Panc1 (cell line): ENCODE measurements at regions not wholly inside any gene's neighbourhood (a gene's known extent, or its start where the extent isn't known, plus 50 kb on each side); places are given as distances from the start of the nearest gene placed in this dataset.

ENCODE experiments used
- CTCF ChIP-seq: fragments of 450-650 bp; IDR thresholded peaks from 2 replicates; pipeline ENCODE4 v1.5.1; 2017; ENCODE audit warnings: mild to moderate bottlenecking
- REST ChIP-seq, 2 experiments: IDR thresholded peaks; 2 replicates each; pipeline ENCODE4 v1.6.1; 2011 to 2012; ENCODE audit warnings: low read depth in 2 of 2, control low read depth in 1 of 2, low read length in 1 of 2, mild to moderate bottlenecking in 1 of 2, moderate library complexity in 1 of 2; ENCODE audit not compliant: insufficient read depth in 1 of 2
- SIN3A ChIP-seq: IDR thresholded peaks from 2 replicates; pipeline ENCODE4 v1.6.1; 2012; ENCODE audit warnings: low read depth, mild to moderate bottlenecking, low read length, moderate library complexity, borderline replicate concordance; ENCODE audit not compliant: insufficient read depth
- TCF7L2 ChIP-seq: IDR thresholded peaks from 2 replicates; pipeline ENCODE4 v1.6.1; 2011; ENCODE audit warnings: mild to moderate bottlenecking, low read depth, low read length, inconsistent platforms

GRCh38 chr13:87820241-87820640, 149.1 kb downstream of the SLITRK5 start:
- TF ChIP-seq CTCF (no peak), SIN3A (no peak), TCF7L2 (no peak), REST (IDR thresholded peaks at IDR 0.05; ENCODE audit: insufficient read depth in 1 of 2, low read depth in 2 of 2, low read length in 1 of 2) (no peak)
